Endodermal cell (in vitro differentiated cells): ENCODE measurements at regions not wholly inside any gene's neighbourhood (a gene's known extent, or its start where the extent isn't known, plus 50 kb on each side); places are given as distances from the start of the nearest gene placed in this dataset.

Experiments used
- DNase-seq: peaks from one replicate; pipeline ENCODE4 v3.0.0-alpha.2; 2017
- H3K27ac ChIP-seq: 2 replicates; pipeline ENCODE4 v1.5.1; 2013; ENCODE audit warnings: mild to moderate bottlenecking, low read depth, low read length, moderate library complexity
- H3K27me3 ChIP-seq: 2 replicates; pipeline ENCODE4 v1.6.1; 2013; ENCODE audit warnings: mild to moderate bottlenecking, low read length, moderate library complexity; ENCODE audit not compliant: insufficient read depth, control insufficient read depth, poor library complexity, severe bottlenecking
- H3K36me3 ChIP-seq: 2 replicates; pipeline ENCODE4 v1.7.0; 2013; ENCODE audit warnings: mild to moderate bottlenecking, low read length, moderate library complexity; ENCODE audit not compliant: control insufficient read depth, insufficient read depth
- H3K4me1 ChIP-seq: one replicate; pipeline ENCODE4 v1.7.0; 2013; ENCODE audit warnings: low read length; ENCODE audit not compliant: control insufficient read depth, insufficient read depth
- H3K4me3 ChIP-seq: 2 replicates; pipeline ENCODE4 v1.5.1; 2013; ENCODE audit warnings: mild to moderate bottlenecking, low read length, moderate library complexity
- H3K9ac ChIP-seq: 2 replicates; pipeline ENCODE4 v1.6.1; 2013; ENCODE audit warnings: mild to moderate bottlenecking, low read length, moderate library complexity; ENCODE audit not compliant: poor library complexity, severe bottlenecking; ENCODE audit errors: extremely low read depth
- H3K9me3 ChIP-seq: 2 replicates; pipeline ENCODE4 v1.6.1; 2013; ENCODE audit warnings: mild to moderate bottlenecking, low read length, moderate library complexity; ENCODE audit not compliant: control insufficient read depth
- H3K27ac Mint-ChIP-seq: 2 replicates; pipeline ENCODE4 v1.8.0; 2020; ENCODE audit warnings: mixed read lengths
- H3K27me3 Mint-ChIP-seq: 2 replicates; pipeline ENCODE4 v1.8.0; 2021; ENCODE audit warnings: mild to moderate bottlenecking, mixed read lengths; ENCODE audit not compliant: insufficient read depth
- H3K36me3 Mint-ChIP-seq: 2 replicates; pipeline ENCODE4 v1.8.0; 2020; ENCODE audit warnings: low read depth, mixed read lengths
- H3K4me1 Mint-ChIP-seq: 2 replicates; pipeline ENCODE4 v1.8.0; 2020; ENCODE audit warnings: mixed read lengths
- H3K4me3 Mint-ChIP-seq: 2 replicates; pipeline ENCODE4 v1.8.0; 2020; ENCODE audit warnings: mild to moderate bottlenecking, moderate library complexity, mixed read lengths
- H3K9me3 Mint-ChIP-seq: 2 replicates; pipeline ENCODE4 v1.8.0; 2020; ENCODE audit warnings: mild to moderate bottlenecking, mixed read lengths
- WGBS, 2 experiments: methylation state at CpG; one replicate each; pipeline versions ENCODE4 v1.1.5 to v1.1.7; 2013; ENCODE audit warnings: missing lambda C conversion rate in 2 of 2, mixed read lengths in 1 of 2; ENCODE audit not compliant: insufficient coverage in 1 of 2, insufficient read length in 1 of 2; 5-methylcytosine and 5-hydroxymethylcytosine counted together
- TF ChIP-seq, protein P1 (sequence below): fragments of 200-600 bp; sonication (generic); conservative IDR thresholded peaks from 2 replicates; pipeline ENCODE4 v1.5.0; 2021; ENCODE audit warnings: antibody characterized with exemption, mild to moderate bottlenecking

DNA sequence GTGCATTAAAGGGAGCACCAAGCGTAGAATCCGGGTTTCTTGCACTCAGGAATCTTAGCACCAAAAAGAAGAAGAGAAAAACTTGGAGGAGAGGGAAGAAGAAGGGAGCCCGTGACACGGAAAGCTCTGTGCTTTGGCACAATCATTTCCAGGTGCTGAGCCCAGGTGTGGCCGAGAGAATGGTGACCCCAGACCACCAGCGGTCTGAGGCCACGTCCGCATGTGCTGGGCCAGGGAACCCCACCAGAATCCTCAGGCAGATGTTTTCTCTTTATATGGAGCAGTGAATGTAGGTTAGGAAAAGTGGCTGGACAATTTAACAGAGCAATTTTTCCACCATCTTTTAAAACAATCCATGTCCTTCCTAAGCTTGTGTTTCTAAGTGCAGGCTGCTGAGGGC, 520.9 kb downstream of the EPHA4 start:
- Histone ChIP-seq H3K4me1 (no peaks in the 10 kb centered on the region), H3K4me3 (no peak overlapping the region), H3K9me3 (no peaks in the 10 kb centered on the region), H3K27ac (no peak overlapping the region), H3K27me3 (no peaks in the 10 kb centered on the region), H3K36me3 (no peaks in the 10 kb centered on the region), H3K9ac (no peak overlapping the region)
- H3K27me3 Mint-ChIP-seq, result no peaks in the 10 kb centered on the region
- TF ChIP-seq, protein P1, sequence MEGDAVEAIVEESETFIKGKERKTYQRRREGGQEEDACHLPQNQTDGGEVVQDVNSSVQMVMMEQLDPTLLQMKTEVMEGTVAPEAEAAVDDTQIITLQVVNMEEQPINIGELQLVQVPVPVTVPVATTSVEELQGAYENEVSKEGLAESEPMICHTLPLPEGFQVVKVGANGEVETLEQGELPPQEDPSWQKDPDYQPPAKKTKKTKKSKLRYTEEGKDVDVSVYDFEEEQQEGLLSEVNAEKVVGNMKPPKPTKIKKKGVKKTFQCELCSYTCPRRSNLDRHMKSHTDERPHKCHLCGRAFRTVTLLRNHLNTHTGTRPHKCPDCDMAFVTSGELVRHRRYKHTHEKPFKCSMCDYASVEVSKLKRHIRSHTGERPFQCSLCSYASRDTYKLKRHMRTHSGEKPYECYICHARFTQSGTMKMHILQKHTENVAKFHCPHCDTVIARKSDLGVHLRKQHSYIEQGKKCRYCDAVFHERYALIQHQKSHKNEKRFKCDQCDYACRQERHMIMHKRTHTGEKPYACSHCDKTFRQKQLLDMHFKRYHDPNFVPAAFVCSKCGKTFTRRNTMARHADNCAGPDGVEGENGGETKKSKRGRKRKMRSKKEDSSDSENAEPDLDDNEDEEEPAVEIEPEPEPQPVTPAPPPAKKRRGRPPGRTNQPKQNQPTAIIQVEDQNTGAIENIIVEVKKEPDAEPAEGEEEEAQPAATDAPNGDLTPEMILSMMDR, result no peak
- H3K27ac Mint-ChIP-seq, result no peak overlapping the region
- H3K36me3 Mint-ChIP-seq, result no peaks in the 10 kb centered on the region
- no peaks in the 10 kb centered on the region for H3K4me1 Mint-ChIP-seq
- no peak for DNase-seq
- 92 to 98% methylated on average over 5 to 8 of the region's 8 CpGs for WGBS, 2 experiments
- H3K4me3 Mint-ChIP-seq, result no peak overlapping the region
- H3K9me3 Mint-ChIP-seq, result peaks cover under 1% of the 10 kb centered on the region

DNA sequence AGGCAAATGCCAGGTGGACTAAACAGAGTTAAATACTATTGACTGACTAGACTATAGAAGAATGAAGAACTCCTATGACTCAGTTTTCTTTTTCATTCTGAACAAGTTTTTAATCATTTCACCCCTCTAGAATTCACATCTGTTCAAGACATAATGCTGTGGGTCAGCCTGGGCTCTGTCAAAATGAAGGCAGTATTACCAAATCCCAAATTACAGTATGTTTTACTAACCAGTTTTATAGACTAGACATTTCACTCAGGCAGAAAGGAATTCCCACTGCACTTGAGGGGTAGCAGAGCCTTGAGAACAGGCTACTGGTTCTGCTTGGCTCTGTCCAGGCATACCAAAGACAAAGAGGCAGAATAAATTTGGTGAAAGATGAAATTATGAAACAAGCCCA, 511.7 kb downstream of the EPHA4 start:
- TF ChIP-seq, protein P1, result no peak
- Histone ChIP-seq H3K36me3 (no peaks in the 10 kb centered on the region), H3K4me3 (no peak overlapping the region), H3K27ac (no peak overlapping the region), H3K9ac (no peak overlapping the region), H3K27me3 (no peaks in the 10 kb centered on the region), H3K9me3 (peaks cover 6% of the 10 kb centered on the region), H3K4me1 (no peaks in the 10 kb centered on the region)
- Mint-ChIP-seq H3K27me3 (no peaks in the 10 kb centered on the region), H3K4me3 (no peak overlapping the region), H3K4me1 (no peaks in the 10 kb centered on the region), H3K36me3 (no peaks in the 10 kb centered on the region), H3K27ac (no peak overlapping the region), H3K9me3 (peaks cover 18% of the 10 kb centered on the region)
- DNase-seq, result no peak

DNA sequence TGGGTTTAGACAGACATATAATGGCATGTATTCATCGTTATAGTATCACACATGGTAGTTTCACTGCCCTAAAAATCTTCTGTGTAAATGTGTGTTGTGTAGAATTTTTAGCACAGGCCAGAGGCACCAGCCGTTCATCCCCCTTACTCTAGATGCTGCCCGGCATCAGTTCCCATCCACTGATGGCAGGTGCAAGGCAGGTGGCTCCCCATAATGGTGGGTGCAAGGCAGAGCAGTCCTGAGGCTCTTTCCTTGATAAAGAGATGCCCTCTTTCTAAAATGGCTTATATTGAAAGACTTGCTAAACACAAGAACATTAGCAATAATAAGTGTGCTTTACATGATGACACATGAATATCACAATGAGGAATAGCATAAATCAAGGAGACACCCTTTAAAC, 508.5 kb downstream of the EPHA4 start:
- peaks cover 4% of the 10 kb centered on the region for H3K9me3 Mint-ChIP-seq
- Histone ChIP-seq H3K4me3 (no peak overlapping the region), H3K36me3 (no peaks in the 10 kb centered on the region), H3K27ac (no peak overlapping the region), H3K9me3 (peaks cover 6% of the 10 kb centered on the region), H3K4me1 (no peaks in the 10 kb centered on the region), H3K9ac (no peak overlapping the region), H3K27me3 (no peaks in the 10 kb centered on the region)
- H3K27me3 Mint-ChIP-seq, result no peaks in the 10 kb centered on the region
- no peak overlapping the region for H3K27ac Mint-ChIP-seq
- DNase-seq, result no peak
- WGBS, 2 experiments, result 96% methylated on average over 3 of the region's 3 CpGs; no CpG with 5 or more reads in 1 of the 2 experiments
- H3K4me3 Mint-ChIP-seq, result no peak overlapping the region
- H3K4me1 Mint-ChIP-seq, result no peaks in the 10 kb centered on the region
- TF ChIP-seq, protein P1, result no peak
- no peaks in the 10 kb centered on the region for H3K36me3 Mint-ChIP-seq
